KMS-11 (cell line): ENCODE measurements at regions not wholly inside any gene's neighbourhood (a gene's known extent, or its start where the extent isn't known, plus 50 kb on each side); places are given as distances from the start of the nearest gene placed in this dataset.

ENCODE experiments used
- H2AFZ ChIP-seq: fragments of 200-600 bp; sonication (generic); 2 replicates; pipeline ENCODE4 v1.6.1; 2016; ENCODE audit warnings: antibody characterized with exemption, mixed run types, low read depth
- H3K27ac ChIP-seq: fragments of 200-600 bp; sonication (generic); 2 replicates; pipeline ENCODE4 v1.6.1; 2016; ENCODE audit warnings: mild to moderate bottlenecking, mixed run types
- H3K27me3 ChIP-seq: fragments of 200-600 bp; sonication (generic); 2 replicates; pipeline ENCODE4 v1.6.1; 2017; ENCODE audit warnings: mild to moderate bottlenecking, low read depth, mixed run types, moderate library complexity; ENCODE audit not compliant: insufficient read depth
- H3K36me3 ChIP-seq: fragments of 200-600 bp; sonication (generic); 2 replicates; pipeline ENCODE4 v1.6.1; 2017; ENCODE audit warnings: mild to moderate bottlenecking, mixed run types; ENCODE audit not compliant: insufficient read depth
- H3K4me1 ChIP-seq: fragments of 200-600 bp; sonication (generic); 2 replicates; pipeline ENCODE4 v1.6.1; 2016; ENCODE audit warnings: mild to moderate bottlenecking, low read depth, mixed run types; ENCODE audit not compliant: poor library complexity, severe bottlenecking
- H3K4me2 ChIP-seq: fragments of 200-600 bp; sonication (generic); 2 replicates; pipeline ENCODE4 v1.7.0; 2016; ENCODE audit warnings: mild to moderate bottlenecking, mixed run types
- H3K4me3 ChIP-seq: fragments of 200-600 bp; sonication (generic); IDR thresholded peaks from 2 replicates; pipeline ENCODE4 v1.6.1; 2017; ENCODE audit warnings: low read depth, low read length, mixed read lengths; ENCODE audit not compliant: insufficient read depth
- H3K79me2 ChIP-seq: fragments of 200-600 bp; sonication (generic); 2 replicates; pipeline ENCODE4 v1.6.1; 2016; ENCODE audit warnings: low read depth, mixed run types; ENCODE audit not compliant: insufficient read depth
- H3K9ac ChIP-seq: fragments of 200-600 bp; sonication (generic); 2 replicates; pipeline ENCODE4 v1.6.1; 2016; ENCODE audit warnings: mild to moderate bottlenecking, mixed run types
- H4K20me1 ChIP-seq: fragments of 200-600 bp; sonication (generic); 2 replicates; pipeline ENCODE4 v1.6.1; 2016; ENCODE audit warnings: mild to moderate bottlenecking, mixed run types; ENCODE audit not compliant: insufficient read depth
- TF ChIP-seq, protein P1 (sequence below): fragments of 200-600 bp; sonication (generic); conservative IDR thresholded peaks from 2 replicates; pipeline ENCODE4 v1.6.1; 2017; ENCODE audit warnings: low read depth, mild to moderate bottlenecking, antibody characterized with exemption, low read length, moderate library complexity, mixed read lengths

DNA sequence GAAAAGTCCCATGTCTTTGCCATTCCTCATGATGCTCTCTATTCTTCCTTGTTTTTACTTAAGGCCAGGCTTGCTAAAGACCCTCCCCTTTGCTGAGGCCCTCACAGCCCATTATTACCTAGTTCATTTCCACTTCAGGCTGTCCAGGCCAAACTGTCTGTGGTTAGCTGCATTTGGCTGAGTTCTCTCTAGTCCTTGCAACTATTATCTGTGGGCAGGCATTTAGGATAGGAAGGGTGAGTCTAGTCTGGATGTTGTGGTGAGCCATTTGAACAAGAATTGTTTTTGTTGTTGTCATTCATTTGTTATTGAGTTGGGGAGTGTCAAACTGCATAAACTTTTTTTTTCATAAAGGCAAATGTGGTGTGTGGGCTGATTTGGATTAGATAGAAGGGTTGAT is 182.4 kb downstream of the CD109 start:
- Histone ChIP-seq H3K4me3 (no peak overlapping the region), H3K4me2 (no peak overlapping the region), H3K9ac (no peak overlapping the region), H3K27me3 (no peaks in the 10 kb centered on the region), H4K20me1 (no peaks in the 10 kb centered on the region), H3K79me2 (no peaks in the 10 kb centered on the region), H2AFZ (no peak overlapping the region), H3K4me1 (no peaks in the 10 kb centered on the region), H3K36me3 (no peaks in the 10 kb centered on the region), H3K27ac (no peak overlapping the region)
- TF ChIP-seq, protein P1, sequence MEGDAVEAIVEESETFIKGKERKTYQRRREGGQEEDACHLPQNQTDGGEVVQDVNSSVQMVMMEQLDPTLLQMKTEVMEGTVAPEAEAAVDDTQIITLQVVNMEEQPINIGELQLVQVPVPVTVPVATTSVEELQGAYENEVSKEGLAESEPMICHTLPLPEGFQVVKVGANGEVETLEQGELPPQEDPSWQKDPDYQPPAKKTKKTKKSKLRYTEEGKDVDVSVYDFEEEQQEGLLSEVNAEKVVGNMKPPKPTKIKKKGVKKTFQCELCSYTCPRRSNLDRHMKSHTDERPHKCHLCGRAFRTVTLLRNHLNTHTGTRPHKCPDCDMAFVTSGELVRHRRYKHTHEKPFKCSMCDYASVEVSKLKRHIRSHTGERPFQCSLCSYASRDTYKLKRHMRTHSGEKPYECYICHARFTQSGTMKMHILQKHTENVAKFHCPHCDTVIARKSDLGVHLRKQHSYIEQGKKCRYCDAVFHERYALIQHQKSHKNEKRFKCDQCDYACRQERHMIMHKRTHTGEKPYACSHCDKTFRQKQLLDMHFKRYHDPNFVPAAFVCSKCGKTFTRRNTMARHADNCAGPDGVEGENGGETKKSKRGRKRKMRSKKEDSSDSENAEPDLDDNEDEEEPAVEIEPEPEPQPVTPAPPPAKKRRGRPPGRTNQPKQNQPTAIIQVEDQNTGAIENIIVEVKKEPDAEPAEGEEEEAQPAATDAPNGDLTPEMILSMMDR: no peak
